NCI-H2196 treated with DMSO at 0.1 percent for 48 hours (cell line): ENCODE measurements at regions not wholly inside any gene's neighbourhood (a gene's known extent, or its start where the extent isn't known, plus 50 kb on each side); places are given as distances from the start of the nearest gene placed in this dataset.
A peak's percentile ranks its signal among the peaks of the same experiment; 100 is the strongest.

Experiments
- DNase-seq: peaks from one replicate; lab custom pipeline; 2025; ENCODE audit not compliant: unreplicated experiment; lab: John Stamatoyannopoulos, UW

GRCh38 chr2:173467751-173468150, 113.1 kb downstream of the CDCA7 start:
- DNase-seq = no peak

- DNase-seq = no peak
These were observed 113.7 kb downstream of the CDCA7 start for GRCh38 chr2:173468266-173468793.

GRCh38 chr2:173472112-173472511, 117.4 kb downstream of the CDCA7 start:
- no peak for DNase-seq

- no peak for DNase-seq
These were observed 128.5 kb downstream of the CDCA7 start for GRCh38 chr2:173483137-173483536.

GRCh38 chr2:173488861-173489260, 134.2 kb downstream of the CDCA7 start:
- no peak for DNase-seq

- DNase-seq = no peak
These were observed 136.7 kb downstream of the CDCA7 start for GRCh38 chr2:173491418-173491817.

- no peak for DNase-seq
These were observed 139.2 kb downstream of the CDCA7 start for GRCh38 chr2:173493874-173494273.

- no peak for DNase-seq
These were observed 142.1 kb downstream of the CDCA7 start for GRCh38 chr2:173496746-173497145.

- no peak for DNase-seq
These were observed 146.3 kb downstream of the CDCA7 start for GRCh38 chr2:173500953-173501352.

- DNase-seq = no peak
These were observed 147.6 kb downstream of the CDCA7 start for GRCh38 chr2:173502296-173502695.

- no peak for DNase-seq
These were observed 156.7 kb downstream of the CDCA7 start for GRCh38 chr2:173511357-173511756.

- DNase-seq = no peak
These were observed 157.3 kb downstream of the CDCA7 start for GRCh38 chr2:173511942-173512341.

GRCh38 chr2:173513107-173513727, 158.5 kb downstream of the CDCA7 start:
- no peak for DNase-seq

GRCh38 chr2:173520918-173521317, 166.2 kb downstream of the CDCA7 start:
- DNase-seq = no peak

GRCh38 chr2:173521450-173522192, 166.9 kb downstream of the CDCA7 start:
- no peak for DNase-seq

- no peak for DNase-seq
These were observed 168.8 kb downstream of the CDCA7 start for GRCh38 chr2:173523497-173523896.

- DNase-seq = no peak
These were observed 169.7 kb downstream of the CDCA7 start for GRCh38 chr2:173524256-173524955.

- peak; percentile 17 for DNase-seq
These were observed 178.3 kb downstream of the CDCA7 start for GRCh38 chr2:173532732-173533531.

- no peak for DNase-seq
These were observed 183.0 kb downstream of the CDCA7 start for GRCh38 chr2:173537694-173538093.

GRCh38 chr2:173539615-173540014, 184.9 kb downstream of the CDCA7 start:
- DNase-seq = no peak
